Urothelium cell line (cell line): ENCODE measurements at regions not wholly inside any gene's neighbourhood (a gene's known extent, or its start where the extent isn't known, plus 50 kb on each side); places are given as distances from the start of the nearest gene placed in this dataset.
A peak's percentile ranks its signal among the peaks of the same experiment; 100 is the strongest.

ENCODE experiments used
- DNase-seq: peaks from one replicate; pipeline ENCODE4 v3.0.0; 2011; ENCODE audit warnings: low spot score, mixed read lengths
- FAIRE-seq: peaks from 2 replicates; lab custom pipeline; 2011; peaks lifted over from hg19 to GRCh38; lab: Jason Lieb, UNC

DNA sequence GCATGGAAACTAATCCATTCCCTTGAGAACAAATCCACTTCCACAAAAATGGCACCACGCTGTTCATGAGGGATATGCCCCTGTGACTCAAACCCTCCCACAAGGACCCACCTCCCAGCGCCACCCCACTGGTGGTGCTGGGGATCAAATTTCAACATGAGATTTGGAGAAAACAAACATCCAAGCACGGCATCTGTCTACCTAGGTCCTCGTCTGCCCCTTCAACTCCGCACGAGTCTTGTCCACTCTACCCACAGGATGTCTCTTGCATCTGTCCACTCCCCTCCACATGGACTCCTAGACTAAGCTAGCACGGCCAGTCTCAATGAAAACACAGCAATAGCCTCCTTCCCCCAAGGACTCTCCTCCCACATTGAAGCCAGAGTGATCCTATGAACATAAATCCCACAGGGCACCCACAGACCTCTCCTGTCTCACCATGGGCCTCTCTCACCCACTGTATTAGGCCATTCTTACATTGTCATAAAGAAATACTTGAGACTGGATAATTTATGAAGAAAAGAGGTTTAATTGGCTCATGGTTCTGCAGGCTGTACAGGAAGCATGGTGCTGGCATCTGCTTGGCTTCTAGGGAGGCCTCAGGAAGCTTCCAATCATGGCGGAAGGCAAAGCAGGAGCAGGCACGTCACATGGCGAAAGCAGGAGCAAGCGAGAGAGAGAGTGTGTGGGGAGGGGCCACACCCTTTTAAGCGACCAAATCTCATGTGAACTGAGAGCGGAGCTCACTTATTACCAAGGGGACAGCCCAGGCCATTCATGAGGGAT lies 101.4 kb downstream of the TOMM20 start:
- no peak for DNase-seq
- no peak for FAIRE-seq

- no peak for DNase-seq
- FAIRE-seq, result no peak
Observed at GRCh38 chr1:235025422-235025984, 103.1 kb downstream of the TOMM20 start.

GRCh38 chr1:235024711-235025421 lies 103.8 kb downstream of the TOMM20 start:
- DNase-seq, result no peak
- FAIRE-seq, result no peak

DNA sequence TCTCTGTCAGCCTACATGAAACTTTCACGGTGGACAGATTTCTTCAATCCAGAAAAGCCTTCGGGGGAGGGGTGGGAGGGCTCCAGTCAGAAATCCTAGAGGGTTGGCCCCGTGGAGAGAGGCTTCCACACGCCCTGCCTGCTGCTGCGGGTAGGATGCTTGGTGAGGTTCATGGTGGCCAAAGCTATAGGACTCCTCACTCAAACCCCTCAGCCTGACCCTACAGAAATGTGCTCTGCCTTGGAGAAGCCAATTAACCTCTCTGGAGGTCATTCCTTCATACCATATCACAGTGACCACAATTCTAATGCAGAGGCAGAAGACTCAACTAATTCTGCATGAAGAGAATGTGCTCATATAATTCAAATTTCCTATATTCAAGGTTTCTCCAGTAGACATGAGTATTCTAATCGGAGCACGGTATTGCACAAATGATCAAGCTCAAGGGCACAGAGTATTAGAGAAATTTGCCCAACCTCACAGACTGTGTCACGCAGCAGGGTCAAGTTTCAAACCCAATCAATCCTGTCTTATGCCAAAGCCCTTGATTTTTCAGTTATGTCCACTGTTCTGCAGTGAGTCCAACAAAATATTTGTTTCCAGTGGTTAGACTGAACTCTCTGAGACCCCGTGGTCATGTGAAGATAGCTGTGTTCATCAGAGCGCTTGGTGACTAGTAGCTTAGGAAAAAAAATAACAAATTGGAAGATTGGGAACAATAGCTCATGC lies 104.8 kb downstream of the TOMM20 start:
- FAIRE-seq (no peak), DNase-seq (no peak)

DNA sequence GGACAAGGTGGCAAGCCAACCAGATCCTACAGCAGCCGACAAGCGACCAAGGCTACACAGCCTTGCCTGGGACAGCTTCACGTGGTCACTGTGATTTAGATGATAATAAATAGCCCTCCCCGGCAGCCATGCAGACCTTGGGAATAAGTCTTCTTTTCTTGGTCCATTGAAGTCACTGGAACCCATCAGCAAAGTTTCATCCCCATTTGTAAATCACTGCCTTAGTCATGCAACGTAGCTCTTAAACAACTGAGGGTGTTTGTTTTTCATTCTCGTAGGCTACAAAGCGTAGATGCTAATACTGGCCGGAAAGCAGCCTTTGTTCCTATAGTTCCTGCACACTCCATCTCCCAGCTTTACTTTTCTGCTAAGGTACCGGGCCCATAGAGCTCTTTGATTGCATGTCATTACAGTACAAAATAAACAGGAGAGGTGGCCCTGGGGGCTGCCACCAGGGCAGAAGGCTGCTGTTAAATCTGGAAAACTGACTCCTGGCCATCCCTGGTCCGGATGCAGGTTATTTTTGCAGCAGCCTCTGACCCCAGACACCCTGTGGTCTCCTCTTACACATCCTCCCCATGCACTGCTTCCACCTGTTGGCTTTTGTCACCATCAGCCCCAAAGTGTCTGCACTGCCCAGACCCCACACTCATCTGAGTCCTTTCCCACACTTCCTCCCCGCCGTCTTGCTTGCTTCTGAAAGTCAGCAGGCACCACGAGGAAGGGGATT lies 105.5 kb downstream of the TOMM20 start:
- DNase-seq (no peak), FAIRE-seq (no peak)

- no peak for FAIRE-seq
- DNase-seq, result no peak
Observed at GRCh38 chr1:235022341-235022980, 106.2 kb downstream of the TOMM20 start.

DNA sequence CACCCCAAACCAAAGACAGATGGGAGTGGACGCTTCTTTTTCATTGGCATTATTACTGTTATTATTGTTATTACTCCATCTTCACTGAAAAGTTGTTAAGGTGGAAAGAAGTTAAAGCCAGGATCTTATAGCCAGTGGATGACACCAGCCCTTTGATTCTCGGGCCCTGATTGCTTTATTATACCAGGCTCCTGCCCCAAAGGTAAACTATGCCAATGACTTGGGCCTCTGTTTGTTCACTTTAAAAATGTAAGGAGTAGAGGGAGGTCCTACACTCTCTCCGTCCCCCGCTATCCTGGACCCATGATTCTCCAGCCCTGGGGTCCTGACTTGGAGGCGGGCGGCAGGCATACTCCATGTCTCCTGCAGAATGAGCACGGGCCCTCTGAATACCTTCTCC lies 106.8 kb downstream of the TOMM20 start:
- FAIRE-seq (no peak), DNase-seq (no peak)

DNA sequence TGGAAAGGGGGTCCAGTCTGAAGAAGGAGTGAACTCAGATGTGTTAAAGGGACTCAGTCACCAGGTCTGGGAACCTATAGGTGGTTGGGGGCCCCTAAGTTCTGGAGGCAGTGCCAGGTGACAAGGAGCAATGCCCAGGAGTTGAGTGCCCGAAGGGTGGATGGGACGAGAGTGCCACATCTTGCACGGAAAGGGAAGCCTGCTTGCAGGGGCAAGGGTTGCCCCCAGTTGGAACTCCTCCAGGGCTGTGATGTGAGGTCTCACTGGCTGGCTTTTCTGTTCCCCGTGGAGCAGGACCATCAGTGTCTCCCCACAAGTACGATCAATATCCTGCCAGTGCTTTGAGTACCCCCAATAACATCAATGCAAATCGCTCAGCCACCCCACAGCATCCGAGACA lies 107.3 kb downstream of the TOMM20 start:
- no peak for FAIRE-seq
- no peak for DNase-seq

- DNase-seq (no peak), FAIRE-seq (no peak)
Observed at GRCh38 chr1:235019961-235020360, 108.7 kb downstream of the TOMM20 start.

DNA sequence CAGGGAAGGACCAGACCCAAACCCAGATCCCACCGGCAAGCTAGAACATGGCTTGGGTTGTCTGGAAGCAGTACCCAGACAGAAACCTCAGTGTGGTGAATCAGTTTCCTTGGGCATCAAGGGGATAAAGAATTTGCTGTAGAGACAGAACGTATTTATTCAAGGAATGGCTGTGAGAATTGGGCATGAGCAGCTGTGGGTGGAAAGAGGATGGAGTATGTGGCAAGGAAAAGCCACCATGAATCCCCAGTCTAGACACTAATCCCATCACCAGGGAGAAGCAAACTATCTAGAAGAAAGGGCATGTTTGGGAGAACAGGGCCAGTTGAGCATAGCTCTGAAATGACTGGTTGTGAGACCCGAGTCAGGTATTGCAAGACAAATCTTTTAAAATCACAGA lies 109.2 kb downstream of the TOMM20 start:
- FAIRE-seq (no peak), DNase-seq (no peak)

DNA sequence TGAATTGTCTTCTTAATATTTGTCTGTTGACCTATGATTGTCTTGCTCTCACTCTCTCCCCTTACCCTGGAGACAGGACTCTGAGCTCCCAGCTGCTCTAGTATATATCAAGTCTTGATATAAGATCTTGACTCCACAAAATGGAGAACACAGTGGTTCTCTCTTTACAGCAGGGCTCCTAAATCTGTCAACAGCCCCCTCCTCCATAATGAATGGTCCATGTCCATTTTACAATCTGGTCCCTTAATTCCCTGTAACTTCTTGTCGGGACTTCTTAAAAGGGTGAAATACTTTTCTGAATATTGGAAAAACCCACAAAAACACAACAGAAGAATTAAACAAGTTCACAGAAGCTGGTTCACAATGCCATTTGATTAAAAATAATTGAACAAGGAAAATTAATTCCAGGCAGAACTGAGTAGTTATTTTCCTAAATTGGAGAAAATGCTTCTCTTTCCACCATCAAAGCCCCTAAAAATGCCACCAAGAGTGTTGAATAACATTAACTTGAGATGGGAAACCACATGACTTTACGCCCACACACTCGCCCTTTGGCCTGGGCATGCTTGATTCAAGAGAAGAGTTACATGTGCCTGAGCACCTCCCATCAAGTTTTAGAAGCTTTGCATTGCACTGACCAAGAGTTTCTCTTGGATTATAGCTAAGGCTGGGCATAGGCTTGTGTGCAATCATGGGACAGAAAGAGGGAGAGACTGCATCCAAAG lies 109.8 kb downstream of the TOMM20 start:
- no peak for DNase-seq

DNA sequence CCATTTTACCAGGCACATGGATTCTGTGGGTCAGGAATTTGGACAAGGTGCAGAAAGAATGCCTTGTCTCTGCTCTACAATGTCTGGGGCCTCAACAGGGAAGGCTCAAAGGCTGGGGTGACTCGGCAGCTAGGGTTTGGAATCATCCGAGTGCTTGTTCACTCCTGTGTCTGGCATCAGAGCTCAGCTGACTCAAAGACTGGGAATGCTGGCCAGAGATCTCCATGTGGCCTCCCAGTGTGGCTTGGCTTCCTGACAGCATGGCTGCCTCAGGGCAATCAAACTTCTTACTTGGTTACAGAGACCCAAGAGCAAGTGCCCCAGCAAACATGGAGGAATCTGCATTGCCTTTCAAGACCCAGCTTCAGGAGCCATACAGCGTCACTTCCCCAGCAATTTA lies 110.5 kb downstream of the TOMM20 start:
- peak; percentile 75 for DNase-seq
- FAIRE-seq, result no peak

More for the DNA sequence above, 109.8 kb downstream of the TOMM20 start:
- no peak for FAIRE-seq

GRCh38 chr1:235017719-235018118 lies 110.9 kb downstream of the TOMM20 start:
- DNase-seq (no peak), FAIRE-seq (no peak)

DNA sequence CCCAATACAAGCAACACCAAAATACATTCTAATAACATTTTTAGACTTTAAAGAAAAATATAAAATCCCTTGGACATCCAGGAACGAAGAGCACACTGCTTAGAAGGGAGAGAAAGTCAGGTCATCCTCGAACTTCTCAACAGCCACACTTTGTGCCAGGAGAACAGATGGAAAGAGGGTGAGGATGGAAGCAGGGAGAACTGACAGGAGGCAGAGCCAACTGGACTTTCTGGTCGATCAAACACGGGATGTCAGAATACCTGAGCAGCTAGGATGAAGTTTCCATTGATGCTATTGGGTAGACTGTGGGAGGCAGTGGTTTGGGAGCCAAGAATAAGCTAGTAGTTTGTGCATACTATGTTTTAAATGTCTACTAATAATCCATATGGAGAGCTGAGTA lies 111.4 kb downstream of the TOMM20 start:
- DNase-seq (no peak), FAIRE-seq (no peak)

DNA sequence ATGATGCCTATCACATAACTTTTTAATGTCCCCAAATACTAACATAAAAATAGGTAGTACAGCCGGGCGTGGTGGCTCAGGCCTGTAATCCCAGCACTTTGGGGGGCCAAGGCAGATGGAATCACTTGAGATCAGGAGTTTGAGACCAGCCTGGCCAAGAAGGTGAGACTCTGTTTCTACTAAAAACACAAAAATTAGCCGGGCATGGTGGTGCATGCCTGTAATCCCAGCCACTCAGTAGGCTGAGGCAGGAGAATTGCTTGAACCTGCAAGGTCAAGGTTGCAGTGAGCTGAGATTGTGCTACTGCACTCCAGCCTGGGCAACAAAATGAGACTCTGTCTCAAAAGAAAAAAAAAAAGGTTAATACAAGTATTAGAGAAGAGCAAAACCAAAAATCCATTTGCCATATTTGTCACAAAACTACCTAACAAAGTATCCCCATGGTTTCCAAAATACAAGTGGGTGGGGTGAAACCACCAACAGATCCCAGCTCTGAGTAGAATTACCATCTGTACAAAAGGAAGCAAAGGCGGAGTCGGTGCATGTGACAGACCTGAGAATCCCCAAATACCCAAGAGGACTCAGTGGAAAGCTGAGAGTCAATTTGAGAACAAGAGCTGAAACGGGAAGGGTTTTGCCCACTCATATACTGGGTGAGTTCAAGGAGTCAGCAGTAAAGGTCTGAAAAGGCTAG lies 113.2 kb downstream of the TOMM20 start:
- DNase-seq (no peak), FAIRE-seq (no peak)

DNA sequence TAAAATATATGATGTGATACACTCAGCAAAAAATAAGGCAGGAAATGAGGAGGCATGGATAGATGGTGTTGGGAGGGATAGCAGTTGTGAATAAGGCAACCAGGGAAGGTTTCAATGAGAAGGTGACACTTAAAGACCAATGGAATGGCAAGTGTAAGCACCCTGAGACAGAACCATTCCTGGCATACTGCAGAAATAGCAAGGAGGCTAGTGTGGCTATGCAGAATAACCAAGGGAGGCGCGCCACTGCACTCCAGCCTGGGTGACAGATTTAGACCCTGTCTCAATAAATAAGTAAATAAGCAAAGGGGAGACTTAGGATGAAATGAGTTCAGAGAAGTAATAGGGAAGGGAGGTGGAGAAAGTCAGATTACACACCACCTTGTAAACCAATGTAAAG lies 113.9 kb downstream of the TOMM20 start:
- FAIRE-seq, result no peak
- no peak for DNase-seq

- FAIRE-seq (no peak), DNase-seq (no peak)
Observed at GRCh38 chr1:235013512-235013911, 115.1 kb downstream of the TOMM20 start.

GRCh38 chr1:235012436-235013210 lies 116.0 kb downstream of the TOMM20 start:
- no peak for DNase-seq
- no peak for FAIRE-seq
